Gastrocnemius medialis (tissue), 4 donors: ENCODE measurements at regions not wholly inside any gene's neighbourhood (a gene's known extent, or its start where the extent isn't known, plus 50 kb on each side); places are given as distances from the start of the nearest gene placed in this dataset.

ENCODE experiments used
- ATAC-seq, 2 donors: fragments of 150-250 bp; one replicate each; pipeline ENCODE4 v1.9.1; 2016
- DNase-seq, 2 donors: peaks; one replicate each; pipeline ENCODE4 v3.0.0-alpha.2; 2019
- H3K27ac ChIP-seq, 4 donors: fragments of 200-600 bp; sonication (generic); 1 replicate in 1 of 4; 2 replicates in 3 of 4; pipeline ENCODE4 v1.5.1; 2016 to 2018; ENCODE audit warnings: mild to moderate bottlenecking in 2 of 4, moderate library complexity in 1 of 4
- H3K27me3 ChIP-seq, 3 donors: fragments of 200-600 bp; sonication (generic) in 2 of 3; 1 replicate in 1 of 3; 2 replicates in 2 of 3; pipeline versions ENCODE4 v1.5.1 to v1.6.0; 2016 to 2019; ENCODE audit warnings: mild to moderate bottlenecking in 1 of 3, moderate library complexity in 1 of 3
- H3K36me3 ChIP-seq, 2 donors: fragments of 200-600 bp; sonication (generic) in 1 of 2; one replicate each; pipeline ENCODE4 v1.5.1; 2017 to 2018
- H3K4me1 ChIP-seq, 2 donors: fragments of 200-600 bp; sonication (generic) in 1 of 2; one replicate each; pipeline ENCODE4 v1.5.1; 2016 to 2017; ENCODE audit warnings: mild to moderate bottlenecking in 2 of 2
- H3K4me3 ChIP-seq, 4 donors: fragments of 200-600 bp; sonication (generic) in 3 of 4; 1 replicate in 1 of 4; 2 replicates in 3 of 4; pipeline ENCODE4 v1.5.1; 2016 to 2019; ENCODE audit warnings: mild to moderate bottlenecking in 2 of 4
- H3K9me3 ChIP-seq, 3 donors: fragments of 200-600 bp; sonication (generic) in 2 of 3; 1 replicate in 1 of 3; 2 replicates in 2 of 3; pipeline ENCODE4 v1.5.1; 2016 to 2019
- CTCF ChIP-seq, 5 experiments: fragments of 450-650 bp in 3 of 5; fragments of 200-600 bp in 2 of 5; sonication (generic) in 2 of 5; IDR thresholded peaks in 4 of 5; conservative IDR thresholded peaks in 1 of 5; 1 replicate in 4 of 5; 2 replicates in 1 of 5; pipeline ENCODE4 v1.5.1; 2016 to 2019; ENCODE audit warnings: antibody characterized with exemption in 5 of 5, mild to moderate bottlenecking in 3 of 5, moderate library complexity in 3 of 5
- POLR2A ChIP-seq, 2 donors: fragments of 450-650 bp; IDR thresholded peaks; one replicate each; pipeline ENCODE4 v1.6.1; 2017; ENCODE audit warnings: antibody characterized with exemption in 2 of 2, mild to moderate bottlenecking in 2 of 2, moderate library complexity in 2 of 2
- in situ Hi-C, 4 donors: fragments of 200-750 bp; cut with MboI; loops; one replicate each; pipeline versions ENCODE4 v1.15.0 to v1.8.0; 2017; ENCODE audit warnings: low sequenced_read_pairs in 4 of 4
- intact Hi-C: fragments of 100-400 bp; cut with DNase I; formaldehyde crosslinking; loops from one replicate; pipeline ENCODE4 v1.15.1; 2023; ENCODE audit warnings: low total_unique reads

GRCh38 chr9:27732494-27732893 is 159.2 kb upstream of the C9orf72 start:
- no peak overlapping the region for H3K4me3 ChIP-seq
- no peak for ATAC-seq
- no peaks in the 10 kb centered on the region for H3K27me3 ChIP-seq
- TF ChIP-seq POLR2A (IDR thresholded peaks at IDR 0.05) (no peak), CTCF (IDR thresholded peaks at IDR 0.05 in 4 of 5, conservative IDR thresholded peaks at IDR 0.05 in 1 of 5) (no peak)
- H3K4me1 ChIP-seq, result no peaks in the 10 kb centered on the region
- no peaks in the 10 kb centered on the region for H3K9me3 ChIP-seq
- in situ Hi-C loops (no loop called here), intact Hi-C loops (no loop called here)
- no peak overlapping the region for H3K27ac ChIP-seq
- no peak for DNase-seq
- H3K36me3 ChIP-seq, result no peaks in the 10 kb centered on the region

- H3K27ac ChIP-seq, result no peak overlapping the region
- ATAC-seq (no peak), DNase-seq (no peak)
- no peaks in the 10 kb centered on the region for H3K27me3 ChIP-seq
- intact Hi-C loops, result no loop called here
- H3K4me3 ChIP-seq, result no peak overlapping the region
- no peaks in the 10 kb centered on the region for H3K4me1 ChIP-seq
- no peaks in the 10 kb centered on the region for H3K36me3 ChIP-seq
- H3K9me3 ChIP-seq, result no peaks in the 10 kb centered on the region
- TF ChIP-seq CTCF (IDR thresholded peaks at IDR 0.05 in 4 of 5, conservative IDR thresholded peaks at IDR 0.05 in 1 of 5), result no peak
- no peak for TF ChIP-seq POLR2A (IDR thresholded peaks at IDR 0.05)
- in situ Hi-C loops, result no loop called here
These were observed 170.2 kb upstream of the C9orf72 start for GRCh38 chr9:27743490-27743889.

DNA sequence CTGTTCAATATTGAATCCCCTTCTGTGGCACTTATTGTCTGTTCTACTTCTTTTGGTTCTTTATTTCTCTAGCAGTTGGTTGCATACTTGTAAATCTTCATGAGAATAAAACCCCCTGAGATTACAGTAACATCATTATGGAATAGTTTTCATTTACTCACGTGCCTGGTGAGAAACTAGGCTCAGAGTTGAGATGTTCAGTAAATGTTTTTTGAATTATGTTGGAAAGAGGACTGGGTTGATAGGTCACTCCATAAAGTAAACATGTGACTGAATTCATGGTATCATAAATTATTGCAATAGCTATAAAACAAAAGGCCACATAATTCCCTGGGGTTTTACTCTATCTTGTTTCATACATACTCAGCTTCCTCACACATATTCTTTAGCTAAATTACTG is 174.2 kb upstream of the C9orf72 start:
- H3K9me3 ChIP-seq, result no peaks in the 10 kb centered on the region
- no peaks in the 10 kb centered on the region for H3K36me3 ChIP-seq
- H3K27me3 ChIP-seq, result no peaks in the 10 kb centered on the region
- no peak overlapping the region for H3K27ac ChIP-seq
- TF ChIP-seq CTCF (IDR thresholded peaks at IDR 0.05 in 4 of 5, conservative IDR thresholded peaks at IDR 0.05 in 1 of 5) (no peak), POLR2A (IDR thresholded peaks at IDR 0.05) (no peak)
- H3K4me1 ChIP-seq, result no peaks in the 10 kb centered on the region
- ATAC-seq (no peak), DNase-seq (no peak)
- no peak overlapping the region for H3K4me3 ChIP-seq
- in situ Hi-C loops, result no loop called here
- intact Hi-C loops, result no loop called here

GRCh38 chr9:27749838-27750237 is 176.6 kb upstream of the C9orf72 start:
- in situ Hi-C loops, result loop anchor here in 1 of 4 donors (25.0 kb wide), 1 partner anchor 112 kb away; no protein-coding TSS in a partner anchor

More at GRCh38 chr9:27749838-27750237, 176.6 kb upstream of the C9orf72 start:
- TF ChIP-seq POLR2A (IDR thresholded peaks at IDR 0.05) (no peak), CTCF (IDR thresholded peaks at IDR 0.05 in 4 of 5, conservative IDR thresholded peaks at IDR 0.05 in 1 of 5) (no peak)
- intact Hi-C loops, result no loop called here
- no peak overlapping the region for H3K4me3 ChIP-seq
- no peaks in the 10 kb centered on the region for H3K27me3 ChIP-seq
- H3K9me3 ChIP-seq, result no peaks in the 10 kb centered on the region
- H3K4me1 ChIP-seq, result no peaks in the 10 kb centered on the region
- no peak for ATAC-seq
- no peak for DNase-seq
- H3K36me3 ChIP-seq, result no peaks in the 10 kb centered on the region
- no peak overlapping the region for H3K27ac ChIP-seq
